Lower leg skin (tissue), 3 donors: ENCODE measurements at regions not wholly inside any gene's neighbourhood (a gene's known extent, or its start where the extent isn't known, plus 50 kb on each side); places are given as distances from the start of the nearest gene placed in this dataset.

Experiments
- POLR2A ChIP-seq, 2 donors: fragments of 450-650 bp; IDR thresholded peaks; one replicate each; pipeline ENCODE4 v1.6.1; 2016 to 2017; ENCODE audit warnings: antibody characterized with exemption in 2 of 2, mild to moderate bottlenecking in 1 of 2, moderate library complexity in 1 of 2
- TF ChIP-seq, protein P1 (sequence below), 3 donors: fragments of 450-650 bp; IDR thresholded peaks; one replicate each; pipeline ENCODE4 v1.5.1; 2016; ENCODE audit warnings: antibody characterized with exemption in 3 of 3, mild to moderate bottlenecking in 3 of 3, moderate library complexity in 2 of 3

GRCh38 chr2:48870503-48870902, 115.0 kb upstream of the LHCGR start:
- TF ChIP-seq, protein P1, sequence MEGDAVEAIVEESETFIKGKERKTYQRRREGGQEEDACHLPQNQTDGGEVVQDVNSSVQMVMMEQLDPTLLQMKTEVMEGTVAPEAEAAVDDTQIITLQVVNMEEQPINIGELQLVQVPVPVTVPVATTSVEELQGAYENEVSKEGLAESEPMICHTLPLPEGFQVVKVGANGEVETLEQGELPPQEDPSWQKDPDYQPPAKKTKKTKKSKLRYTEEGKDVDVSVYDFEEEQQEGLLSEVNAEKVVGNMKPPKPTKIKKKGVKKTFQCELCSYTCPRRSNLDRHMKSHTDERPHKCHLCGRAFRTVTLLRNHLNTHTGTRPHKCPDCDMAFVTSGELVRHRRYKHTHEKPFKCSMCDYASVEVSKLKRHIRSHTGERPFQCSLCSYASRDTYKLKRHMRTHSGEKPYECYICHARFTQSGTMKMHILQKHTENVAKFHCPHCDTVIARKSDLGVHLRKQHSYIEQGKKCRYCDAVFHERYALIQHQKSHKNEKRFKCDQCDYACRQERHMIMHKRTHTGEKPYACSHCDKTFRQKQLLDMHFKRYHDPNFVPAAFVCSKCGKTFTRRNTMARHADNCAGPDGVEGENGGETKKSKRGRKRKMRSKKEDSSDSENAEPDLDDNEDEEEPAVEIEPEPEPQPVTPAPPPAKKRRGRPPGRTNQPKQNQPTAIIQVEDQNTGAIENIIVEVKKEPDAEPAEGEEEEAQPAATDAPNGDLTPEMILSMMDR (IDR thresholded peaks at IDR 0.05), result no peak
- TF ChIP-seq POLR2A (IDR thresholded peaks at IDR 0.05), result no peak
